Neuronal stem cell (in vitro differentiated cells): ENCODE measurements at regions not wholly inside any gene's neighbourhood (a gene's known extent, or its start where the extent isn't known, plus 50 kb on each side); places are given as distances from the start of the nearest gene placed in this dataset.
A peak's percentile ranks its signal among the peaks of the same experiment; 100 is the strongest.

Experiments used
- DNase-seq: peaks from one replicate; pipeline ENCODE4 v3.0.0-alpha.2; 2013; ENCODE audit warnings: low spot score
- H2AFZ ChIP-seq: one replicate; pipeline ENCODE4 v1.6.1; 2013; ENCODE audit warnings: mild to moderate bottlenecking, low read length, inconsistent platforms
- H2AK5ac ChIP-seq: 2 replicates; pipeline ENCODE4 v1.6.1; 2013; ENCODE audit warnings: low read depth, mild to moderate bottlenecking, inconsistent platforms, low read length, moderate library complexity, mixed read lengths
- H2BK120ac ChIP-seq: 2 replicates; pipeline ENCODE4 v1.6.1; 2013; ENCODE audit warnings: low read depth, mild to moderate bottlenecking, inconsistent platforms, low read length, moderate library complexity, mixed read lengths
- H2BK12ac ChIP-seq: one replicate; pipeline ENCODE4 v1.6.1; 2013; ENCODE audit warnings: low read length, inconsistent platforms
- H2BK15ac ChIP-seq: 2 replicates; pipeline ENCODE4 v1.6.1; 2013; ENCODE audit warnings: mild to moderate bottlenecking, low read length, inconsistent platforms, mixed read lengths
- H2BK5ac ChIP-seq: one replicate; pipeline ENCODE4 v1.6.1; 2013; ENCODE audit warnings: inconsistent platforms, mild to moderate bottlenecking, low read length, moderate library complexity
- H3K14ac ChIP-seq: one replicate; pipeline ENCODE4 v1.6.1; 2013; ENCODE audit warnings: low read length, inconsistent platforms
- H3K18ac ChIP-seq: 2 replicates; pipeline ENCODE4 v1.6.1; 2013; ENCODE audit warnings: low read length, inconsistent platforms
- H3K23ac ChIP-seq: 2 replicates; pipeline ENCODE4 v1.6.1; 2013; ENCODE audit warnings: low read depth, mild to moderate bottlenecking, mixed read lengths, low read length, inconsistent platforms; ENCODE audit not compliant: poor library complexity
- H3K27ac ChIP-seq: replicated peaks from 3 replicates; pipeline ENCODE4 v1.5.1; 2013; ENCODE audit warnings: low read length, inconsistent platforms
- H3K27me3 ChIP-seq, 3 experiments: 2 replicates each; pipeline ENCODE4 v1.6.1; 2013; ENCODE audit warnings: low read length in 3 of 3, mild to moderate bottlenecking in 2 of 3, inconsistent platforms in 1 of 3, low read depth in 1 of 3, mixed read lengths in 1 of 3, moderate library complexity in 1 of 3; ENCODE audit not compliant: control insufficient read depth in 3 of 3, insufficient read depth in 3 of 3
- H3K36me3 ChIP-seq, 2 donors: replicated peaks in 1 of 2; 2 replicates each; pipeline ENCODE4 v1.6.1; 2013; ENCODE audit warnings: low read length in 2 of 2; ENCODE audit not compliant: control insufficient read depth in 2 of 2, insufficient read depth in 2 of 2
- H3K4ac ChIP-seq: 2 replicates; pipeline ENCODE4 v1.6.1; 2013; ENCODE audit warnings: inconsistent platforms, mild to moderate bottlenecking, low read length, moderate library complexity
- H3K4me1 ChIP-seq, 2 donors: 1 replicate in 1 of 2; 2 replicates in 1 of 2; pipeline ENCODE4 v1.6.1; 2013; ENCODE audit warnings: low read length in 2 of 2, low read depth in 1 of 2; ENCODE audit not compliant: control insufficient read depth in 2 of 2, insufficient read depth in 1 of 2
- H3K4me2 ChIP-seq: one replicate; pipeline ENCODE4 v1.6.1; 2013; ENCODE audit warnings: mild to moderate bottlenecking, low read length, inconsistent platforms; ENCODE audit not compliant: insufficient read depth, poor library complexity, severe bottlenecking
- H3K4me3 ChIP-seq, 2 donors: 2 replicates each; pipeline ENCODE4 v1.5.1; 2013; ENCODE audit warnings: low read length in 2 of 2, mild to moderate bottlenecking in 2 of 2, inconsistent platforms in 1 of 2, moderate library complexity in 1 of 2
- H3K79me1 ChIP-seq: one replicate; pipeline ENCODE4 v1.6.1; 2013; ENCODE audit warnings: low read depth, mild to moderate bottlenecking, inconsistent platforms, low read length, moderate library complexity
- H3K9ac ChIP-seq: one replicate; pipeline ENCODE4 v1.6.1; 2013; ENCODE audit warnings: mild to moderate bottlenecking, low read depth, low read length, inconsistent platforms; ENCODE audit not compliant: poor library complexity
- H3K9me3 ChIP-seq, 2 donors: replicated peaks in 1 of 2; 2 replicates each; pipeline versions ENCODE3 to v1.6.1; 2013; ENCODE audit warnings: low read length in 2 of 2, mild to moderate bottlenecking in 2 of 2, inconsistent platforms in 1 of 2, low read depth in 1 of 2, mixed read lengths in 1 of 2, moderate library complexity in 1 of 2; ENCODE audit not compliant: control insufficient read depth in 2 of 2, insufficient read depth in 1 of 2
- H4K8ac ChIP-seq: one replicate; pipeline ENCODE4 v1.6.1; 2013; ENCODE audit warnings: low read depth, mild to moderate bottlenecking, inconsistent platforms, low read length, moderate library complexity
- H4K91ac ChIP-seq: one replicate; pipeline ENCODE4 v1.6.1; 2013; ENCODE audit warnings: low read length, low read depth, mild to moderate bottlenecking, inconsistent platforms; ENCODE audit not compliant: poor library complexity
- WGBS, 2 donors: extraction: QIAGEN DNeasy Blood & Tissue Kit; methylation state at CpG; one replicate each; pipeline ENCODE4 v1.1.7; 2013; ENCODE audit warnings: missing lambda C conversion rate in 2 of 2, mixed read lengths in 1 of 2; ENCODE audit not compliant: insufficient read length in 2 of 2, insufficient replicate concordance in 1 of 2; ENCODE audit errors: extremely low coverage in 2 of 2; 5-methylcytosine and 5-hydroxymethylcytosine counted together

DNA sequence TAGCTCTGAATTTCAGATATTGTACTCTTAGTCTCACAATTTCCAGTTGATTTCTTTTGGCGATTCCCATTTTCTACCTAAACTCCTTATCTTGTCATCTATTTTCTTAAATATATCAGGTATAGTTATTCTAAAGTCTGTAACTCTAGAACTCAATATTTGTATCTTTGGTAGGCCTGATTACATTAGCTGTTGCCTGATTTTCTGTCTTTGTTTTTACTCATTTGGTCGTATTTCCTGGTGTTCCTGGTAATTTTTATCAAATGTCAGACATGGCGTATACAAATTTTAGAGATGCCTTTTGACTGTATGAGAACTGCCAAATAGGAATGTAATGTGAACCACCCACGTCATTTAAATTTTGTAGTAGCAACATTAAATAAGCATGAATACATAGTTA is 266.7 kb downstream of the ZNF536 start:
- no peaks in the 10 kb centered on the region for H3K79me1 ChIP-seq
- DNase-seq: no peak

DNA sequence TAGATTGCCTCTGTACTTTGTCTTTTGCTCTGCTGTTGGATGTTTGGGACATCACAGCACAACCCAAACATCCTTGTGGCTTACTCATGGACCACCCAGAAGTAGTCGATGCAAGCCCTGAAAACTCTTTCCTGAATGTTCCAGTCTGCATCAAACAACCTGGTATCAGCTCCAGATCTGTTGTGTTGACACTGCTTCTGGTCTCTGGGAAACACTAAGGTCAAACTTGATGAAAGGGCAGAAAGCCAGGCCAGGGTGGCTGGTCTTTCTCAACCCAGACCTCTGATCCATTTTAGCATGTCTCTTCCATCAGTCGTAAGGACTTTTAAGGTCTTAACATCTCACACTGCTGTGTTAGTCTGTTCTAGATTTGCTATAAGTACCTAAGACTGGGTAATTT is 265.7 kb downstream of the ZNF536 start:
- no peaks in the 10 kb centered on the region for H3K36me3 ChIP-seq
- no peaks in the 10 kb centered on the region for H3K9me3 ChIP-seq
- no peak overlapping the region for H4K91ac ChIP-seq
- H3K14ac ChIP-seq: no peak overlapping the region
- no peaks in the 10 kb centered on the region for H3K4me1 ChIP-seq
- no peak overlapping the region for H2AFZ ChIP-seq
- no peak overlapping the region for H3K27ac ChIP-seq
- H3K23ac ChIP-seq: no peak overlapping the region
- no peak overlapping the region for H2BK5ac ChIP-seq
- H4K8ac ChIP-seq: no peak overlapping the region
- H2AK5ac ChIP-seq: no peak overlapping the region
- no peak overlapping the region for H3K4ac ChIP-seq
- H3K79me1 ChIP-seq: no peaks in the 10 kb centered on the region
- H2BK120ac ChIP-seq: no peak overlapping the region
- H3K9ac ChIP-seq: no peak overlapping the region
- H2BK12ac ChIP-seq: no peak overlapping the region
- H3K4me2 ChIP-seq: no peak overlapping the region
- DNase-seq: no peak
- no peak overlapping the region for H2BK15ac ChIP-seq
- H3K4me3 ChIP-seq: no peak overlapping the region
- no peak overlapping the region for H3K18ac ChIP-seq
- no CpG with 5 or more reads among the region's 2 CpGs for WGBS, 2 donors
- no peaks in the 10 kb centered on the region for H3K27me3 ChIP-seq

More for the DNA sequence above, 266.7 kb downstream of the ZNF536 start:
- Histone ChIP-seq H4K8ac (no peak overlapping the region), H3K36me3 (no peaks in the 10 kb centered on the region), H3K18ac (no peak overlapping the region), H3K4me2 (no peak overlapping the region), H3K4me1 (no peaks in the 10 kb centered on the region), H3K9me3 (no peaks in the 10 kb centered on the region), H2BK15ac (no peak overlapping the region), H3K23ac (no peak overlapping the region), H2BK120ac (no peak overlapping the region), H2AK5ac (no peak overlapping the region), H3K9ac (no peak overlapping the region), H2AFZ (no peak overlapping the region), H3K27me3 (no peaks in the 10 kb centered on the region), H4K91ac (no peak overlapping the region), H2BK12ac (no peak overlapping the region), H2BK5ac (no peak overlapping the region), H3K4ac (no peak overlapping the region), H3K4me3 (no peak overlapping the region), H3K14ac (no peak overlapping the region), H3K27ac (no peak overlapping the region)
- WGBS, 2 donors: no CpG with 5 or more reads among the region's 4 CpGs

DNA sequence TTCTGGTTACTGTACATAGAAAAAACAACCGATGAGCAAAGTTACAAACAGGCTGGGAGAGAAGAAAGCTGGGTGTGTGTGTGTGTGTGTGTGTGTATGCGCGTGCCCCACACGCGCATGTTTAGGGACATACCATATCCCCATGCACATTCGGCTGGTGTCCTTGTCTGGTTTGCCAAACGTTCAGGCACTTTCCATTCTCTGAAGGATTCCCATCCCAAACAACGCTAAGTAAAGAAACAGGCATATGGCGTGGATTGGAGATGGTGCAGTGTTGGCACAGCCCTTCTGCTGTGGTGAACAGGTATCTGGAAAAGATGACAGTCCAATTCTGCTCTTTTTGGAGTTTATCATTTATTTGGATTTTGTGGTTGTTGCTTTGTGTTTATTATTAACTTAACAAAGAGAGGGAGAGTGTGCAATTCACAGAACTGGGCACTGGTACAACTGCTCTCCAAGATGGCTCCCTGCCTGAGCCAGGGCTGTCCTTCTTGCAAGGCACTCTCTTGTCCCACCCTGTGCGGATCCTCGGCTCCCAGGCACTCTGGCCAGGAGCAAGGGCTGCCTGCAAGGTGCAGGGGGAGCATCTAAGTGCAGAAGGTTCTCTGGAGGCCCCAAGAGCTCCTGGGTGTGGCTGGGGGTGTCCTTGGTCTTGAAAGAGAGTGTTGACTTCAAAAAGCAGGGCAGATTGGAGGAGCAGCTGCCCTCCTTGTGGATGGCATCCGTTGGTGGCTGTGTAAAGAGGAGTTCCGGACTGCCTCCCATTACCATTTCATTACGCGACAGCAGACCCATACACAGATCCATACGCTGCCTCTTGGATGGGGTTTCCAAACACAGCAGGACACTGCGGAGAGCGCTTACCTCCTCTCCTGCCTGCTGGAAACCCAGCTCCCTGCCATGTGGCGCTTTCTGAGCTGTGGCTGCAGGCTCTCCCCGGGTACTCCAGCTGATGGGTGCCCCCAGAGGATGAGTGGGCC is 263.1 kb downstream of the ZNF536 start:
- Histone ChIP-seq H3K27ac (no peak overlapping the region), H3K27me3 (no peaks in the 10 kb centered on the region), H3K4me2 (no peak overlapping the region), H2AK5ac (no peak overlapping the region), H3K36me3 (no peaks in the 10 kb centered on the region), H3K4me1 (no peaks in the 10 kb centered on the region), H3K9me3 (no peaks in the 10 kb centered on the region), H2BK15ac (no peak overlapping the region), H3K9ac (no peak overlapping the region), H3K14ac (no peak overlapping the region), H3K18ac (peak overlapping the region; percentile 63), H3K79me1 (no peaks in the 10 kb centered on the region), H2BK120ac (no peak overlapping the region), H2BK5ac (no peak overlapping the region), H2AFZ (no peak overlapping the region), H4K8ac (no peak overlapping the region), H3K23ac (no peak overlapping the region), H3K4me3 (no peak overlapping the region), H2BK12ac (peak overlapping the region; percentile 59), H3K4ac (no peak overlapping the region), H4K91ac (no peak overlapping the region)
- no peak for DNase-seq
- WGBS, 2 donors: no CpG with 5 or more reads among the region's 20 CpGs

DNA sequence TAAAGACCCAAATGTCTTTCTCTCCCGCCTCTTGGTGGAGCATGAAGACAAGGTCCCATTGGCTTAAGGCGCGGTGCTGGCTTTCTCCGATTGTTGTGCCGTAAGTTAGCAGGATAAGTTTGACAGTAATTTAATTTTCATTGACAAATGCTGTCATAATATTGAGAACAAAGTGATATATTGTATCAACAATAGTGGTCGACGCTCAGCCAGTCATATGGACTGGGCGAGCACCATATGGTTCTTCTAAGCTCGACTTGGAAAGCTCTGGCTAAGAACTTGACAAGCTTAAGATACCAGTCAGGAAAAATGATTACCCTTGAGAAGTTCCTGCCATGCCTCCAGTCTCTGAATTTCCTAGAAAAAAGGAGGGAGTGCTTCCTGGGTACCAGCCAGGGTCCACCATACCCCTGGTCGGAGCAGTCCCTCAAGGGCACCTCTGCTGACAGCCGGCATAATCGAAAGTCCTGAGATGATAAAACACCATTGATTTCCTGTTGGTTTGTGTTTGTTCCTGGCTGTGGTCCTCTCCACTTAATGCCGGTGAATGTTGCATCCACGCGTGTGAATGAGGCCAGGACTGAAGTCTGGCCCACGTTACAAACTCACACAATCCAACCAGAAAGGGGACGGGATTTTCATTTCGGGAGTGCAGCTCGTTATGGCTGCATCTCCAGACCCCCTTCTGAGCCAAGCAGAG is 262.1 kb downstream of the ZNF536 start:
- Histone ChIP-seq H3K18ac (no peak overlapping the region), H3K4me2 (no peak overlapping the region), H2BK5ac (no peak overlapping the region), H3K4me1 (no peaks in the 10 kb centered on the region), H3K27ac (no peak overlapping the region), H2BK15ac (no peak overlapping the region), H3K14ac (no peak overlapping the region), H3K79me1 (no peaks in the 10 kb centered on the region), H2BK12ac (no peak overlapping the region), H3K9me3 (no peaks in the 10 kb centered on the region), H3K23ac (no peak overlapping the region), H2AFZ (no peak overlapping the region), H3K9ac (peak overlapping the region; percentile 24), H4K8ac (no peak overlapping the region), H2AK5ac (no peak overlapping the region), H2BK120ac (no peak overlapping the region), H3K27me3 (no peaks in the 10 kb centered on the region), H3K4ac (no peak overlapping the region), H3K36me3 (no peaks in the 10 kb centered on the region), H4K91ac (no peak overlapping the region), H3K4me3 (no peak overlapping the region)
- no peak for DNase-seq
- no CpG with 5 or more reads among the region's 19 CpGs for WGBS, 2 donors
